ENCODE measurements at regions not wholly inside any gene's neighbourhood (a gene's known extent, or its start where the extent isn't known, plus 50 kb on each side); places are given as distances from the start of the nearest gene placed in this dataset.
"Not testable (repeated sequence)": the region's sequence is repeated elsewhere in the genome, so short reads cannot be mapped to it uniquely, and the experiment has no call there.

GRCh38 chr2:6163932-6164331, 471.7 kb downstream of the SOX11 start:
- H3K4me3 Mint-ChIP-seq = no peak overlapping the region
- CTCF ChIA-PET = no interaction called here

DNA sequence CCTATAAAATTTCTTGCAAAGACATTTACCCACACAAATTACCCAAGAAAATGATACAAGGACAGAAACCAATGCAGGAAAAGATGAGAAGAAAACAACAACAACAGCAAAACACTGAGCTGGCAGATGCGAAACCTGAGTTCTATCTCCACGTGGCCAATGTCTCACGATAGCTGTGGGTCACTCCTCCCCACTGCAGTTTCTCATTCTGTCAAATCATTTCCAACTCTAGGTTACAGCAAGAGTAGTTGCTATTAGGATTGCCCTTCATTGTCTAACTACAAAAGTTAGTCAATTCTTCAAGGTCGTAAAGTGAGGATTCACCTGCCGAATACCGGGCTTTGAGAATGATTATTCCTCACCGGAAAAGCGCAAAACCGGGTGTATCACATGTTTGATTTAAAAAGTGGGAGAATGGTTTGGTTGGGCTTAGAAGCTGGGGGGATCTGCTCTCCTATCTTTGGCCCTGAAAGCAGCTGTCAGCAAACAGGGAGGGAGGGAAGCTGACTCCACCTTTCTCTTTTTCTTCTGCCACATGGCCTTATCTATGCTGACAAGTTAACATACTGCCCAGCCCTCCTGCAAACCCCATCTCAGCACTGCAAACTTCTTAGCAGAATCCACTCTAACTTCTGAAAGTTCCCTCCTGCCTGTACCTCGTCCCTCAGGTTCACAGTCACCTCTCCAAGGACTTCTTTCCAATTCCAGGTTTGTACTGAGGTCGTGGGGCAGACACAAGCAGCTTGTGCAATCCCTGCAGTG, 473.0 kb downstream of the SOX11 start:
- Mint-ChIP-seq H3K27me3 (no peaks in the 10 kb centered on the region), H3K4me3 (no peak overlapping the region), H3K27ac (no peak overlapping the region), H3K36me3 (no peaks in the 10 kb centered on the region), H3K9me3 (ENCODE audit: low read depth) (peaks cover 2% of the 10 kb centered on the region), H3K4me1 (no peaks in the 10 kb centered on the region)
- no peak for DNase-seq
- CTCF ChIA-PET = interaction anchor here (1.1 kb wide), 1 partner anchor 608 kb away, joined by 3 read pairs; no protein-coding TSS in a partner anchor
- no peak for ATAC-seq

More at GRCh38 chr2:6163932-6164331, 471.7 kb downstream of the SOX11 start:
- H3K4me1 Mint-ChIP-seq = no peaks in the 10 kb centered on the region
- no peak for DNase-seq
- no peaks in the 10 kb centered on the region for H3K36me3 Mint-ChIP-seq
- no peaks in the 10 kb centered on the region for H3K27me3 Mint-ChIP-seq
- ATAC-seq = no peak
- H3K9me3 Mint-ChIP-seq (ENCODE audit: low read depth) = peaks cover 2% of the 10 kb centered on the region
- H3K27ac Mint-ChIP-seq = no peak overlapping the region

GRCh38 chr2:6167592-6168138, 475.5 kb downstream of the SOX11 start:
- CTCF ChIA-PET = no interaction called here
- no peak for DNase-seq
- no peaks in the 10 kb centered on the region for H3K36me3 Mint-ChIP-seq
- H3K4me1 Mint-ChIP-seq = no peaks in the 10 kb centered on the region
- ATAC-seq = no peak
- no peak overlapping the region for H3K4me3 Mint-ChIP-seq
- peaks cover 2% of the 10 kb centered on the region for H3K9me3 Mint-ChIP-seq (ENCODE audit: low read depth)
- no peaks in the 10 kb centered on the region for H3K27me3 Mint-ChIP-seq
- H3K27ac Mint-ChIP-seq = no peak overlapping the region

DNA sequence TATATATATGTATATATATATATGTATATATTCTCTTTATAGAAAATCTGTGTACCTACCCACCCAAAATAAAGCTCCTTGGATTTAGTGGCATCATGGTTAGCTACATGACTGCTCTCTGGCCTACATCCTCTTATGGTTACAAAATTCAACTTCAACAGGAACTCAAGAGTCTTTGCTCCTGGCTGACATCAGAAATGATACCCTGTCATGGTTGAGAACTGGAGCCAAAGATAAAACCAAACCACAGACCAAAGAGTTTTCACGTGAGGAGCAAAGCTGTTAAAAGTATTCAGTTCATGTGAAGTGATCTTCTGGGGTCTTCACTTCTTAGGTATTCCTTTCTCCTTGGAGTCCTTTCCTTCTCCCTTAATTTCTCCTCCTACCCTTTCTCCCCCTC, 476.3 kb downstream of the SOX11 start:
- H3K9me3 Mint-ChIP-seq (ENCODE audit: low read depth) = peaks cover 2% of the 10 kb centered on the region
- no peaks in the 10 kb centered on the region for H3K36me3 Mint-ChIP-seq
- H3K27ac Mint-ChIP-seq = no peak overlapping the region
- no peaks in the 10 kb centered on the region for H3K27me3 Mint-ChIP-seq
- H3K4me1 Mint-ChIP-seq = no peaks in the 10 kb centered on the region
- DNase-seq (no peak), ATAC-seq (no peak)
- no peak overlapping the region for H3K4me3 Mint-ChIP-seq
- CTCF ChIA-PET = no interaction called here

- H3K4me1 Mint-ChIP-seq = no peaks in the 10 kb centered on the region
- ATAC-seq = no peak
- CTCF ChIA-PET = no interaction called here
- DNase-seq = no peak
- H3K27ac Mint-ChIP-seq = no peak overlapping the region
- no peak overlapping the region for H3K4me3 Mint-ChIP-seq
- H3K27me3 Mint-ChIP-seq = no peaks in the 10 kb centered on the region
- H3K9me3 Mint-ChIP-seq (ENCODE audit: low read depth) = no peaks in the 10 kb centered on the region
- H3K36me3 Mint-ChIP-seq = no peaks in the 10 kb centered on the region
Measured at GRCh38 chr2:6171294-6171693, 479.1 kb downstream of the SOX11 start.

DNA sequence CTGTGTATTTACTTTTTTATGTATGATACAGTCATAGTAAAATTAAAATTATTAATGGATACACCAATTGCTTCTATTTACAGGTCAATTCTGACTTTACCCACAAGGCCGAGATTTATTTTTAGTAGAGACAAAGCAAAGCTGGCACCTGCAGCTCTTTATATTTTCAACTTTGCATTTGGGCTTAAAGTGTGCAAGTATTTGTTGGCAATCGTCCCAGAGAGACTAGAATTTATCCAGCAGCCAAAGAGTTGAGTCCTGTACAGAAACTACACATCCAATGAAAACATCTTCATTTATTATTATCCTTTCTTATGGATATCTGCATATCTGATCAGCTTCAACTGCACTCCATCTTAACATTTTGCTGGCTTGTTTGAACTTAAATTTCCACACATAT, 485.6 kb downstream of the SOX11 start:
- H3K27me3 Mint-ChIP-seq = no peaks in the 10 kb centered on the region

GRCh38 chr2:6181525-6181924, 489.3 kb downstream of the SOX11 start:
- no peak for ATAC-seq
- Mint-ChIP-seq H3K27ac (no peak overlapping the region), H3K4me1 (no peaks in the 10 kb centered on the region)

More for the DNA sequence above, 485.6 kb downstream of the SOX11 start:
- DNase-seq (no peak), ATAC-seq (no peak)
- no peak overlapping the region for H3K4me3 Mint-ChIP-seq
- CTCF ChIA-PET = no interaction called here
- H3K9me3 Mint-ChIP-seq (ENCODE audit: low read depth) = peaks cover 4% of the 10 kb centered on the region
- H3K4me1 Mint-ChIP-seq = no peaks in the 10 kb centered on the region
- H3K36me3 Mint-ChIP-seq = no peaks in the 10 kb centered on the region
- H3K27ac Mint-ChIP-seq = no peak overlapping the region

DNA sequence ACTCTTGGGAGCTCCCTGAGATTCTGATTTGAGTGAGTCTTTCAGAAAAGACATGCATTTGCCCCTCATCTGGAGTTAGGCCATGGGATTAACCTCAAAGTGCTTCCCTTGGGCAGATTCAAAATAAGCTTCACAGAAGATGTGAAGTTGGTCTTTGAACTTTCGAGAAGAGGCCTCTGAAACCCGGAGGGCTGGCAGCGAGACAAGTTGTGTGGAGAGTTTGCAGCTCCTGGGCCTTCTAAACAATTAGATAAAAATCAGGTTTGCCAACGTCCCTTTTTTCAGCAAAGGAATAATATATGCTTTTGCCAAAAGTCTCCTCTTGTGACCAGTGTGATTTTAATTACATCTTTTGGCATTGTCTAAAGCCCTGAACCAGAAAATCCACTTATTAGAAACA, 489.7 kb downstream of the SOX11 start:
- no peak for ATAC-seq
- Mint-ChIP-seq H3K27me3 (no peaks in the 10 kb centered on the region), H3K27ac (no peak overlapping the region), H3K4me3 (no peak overlapping the region), H3K36me3 (no peaks in the 10 kb centered on the region), H3K4me1 (no peaks in the 10 kb centered on the region), H3K9me3 (ENCODE audit: low read depth) (peaks cover 4% of the 10 kb centered on the region)
- CTCF ChIA-PET = no interaction called here
- DNase-seq = no peak

More at GRCh38 chr2:6181525-6181924, 489.3 kb downstream of the SOX11 start:
- no peaks in the 10 kb centered on the region for H3K27me3 Mint-ChIP-seq
- no peak for DNase-seq
- H3K4me3 Mint-ChIP-seq = no peak overlapping the region
- CTCF ChIA-PET = no interaction called here
- H3K9me3 Mint-ChIP-seq (ENCODE audit: low read depth) = peaks cover 4% of the 10 kb centered on the region
- no peaks in the 10 kb centered on the region for H3K36me3 Mint-ChIP-seq

DNA sequence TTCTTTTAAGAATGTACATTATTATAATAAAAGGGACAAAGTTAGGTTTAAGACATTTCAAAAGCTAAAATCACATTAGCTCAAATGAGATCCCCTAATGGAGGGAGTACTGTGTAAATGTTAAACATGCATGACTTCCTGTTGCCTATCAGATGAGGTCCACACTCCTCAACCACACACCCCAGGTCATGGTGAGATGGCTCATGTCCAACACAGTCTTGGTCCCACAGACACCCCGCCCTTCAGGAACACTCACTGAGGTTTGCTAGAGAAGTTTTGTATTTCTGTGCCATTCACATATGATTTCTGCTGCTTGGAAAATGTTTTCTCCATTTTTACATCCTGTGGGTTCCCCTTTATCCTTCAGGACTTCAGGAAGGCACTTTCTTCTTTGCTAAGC, 491.0 kb downstream of the SOX11 start:
- Mint-ChIP-seq H3K4me3 (no peak overlapping the region), H3K27me3 (no peaks in the 10 kb centered on the region), H3K27ac (no peak overlapping the region), H3K4me1 (no peaks in the 10 kb centered on the region), H3K9me3 (ENCODE audit: low read depth) (peaks cover 4% of the 10 kb centered on the region), H3K36me3 (no peaks in the 10 kb centered on the region)
- CTCF ChIA-PET = no interaction called here
- ATAC-seq = no peak
- no peak for DNase-seq

DNA sequence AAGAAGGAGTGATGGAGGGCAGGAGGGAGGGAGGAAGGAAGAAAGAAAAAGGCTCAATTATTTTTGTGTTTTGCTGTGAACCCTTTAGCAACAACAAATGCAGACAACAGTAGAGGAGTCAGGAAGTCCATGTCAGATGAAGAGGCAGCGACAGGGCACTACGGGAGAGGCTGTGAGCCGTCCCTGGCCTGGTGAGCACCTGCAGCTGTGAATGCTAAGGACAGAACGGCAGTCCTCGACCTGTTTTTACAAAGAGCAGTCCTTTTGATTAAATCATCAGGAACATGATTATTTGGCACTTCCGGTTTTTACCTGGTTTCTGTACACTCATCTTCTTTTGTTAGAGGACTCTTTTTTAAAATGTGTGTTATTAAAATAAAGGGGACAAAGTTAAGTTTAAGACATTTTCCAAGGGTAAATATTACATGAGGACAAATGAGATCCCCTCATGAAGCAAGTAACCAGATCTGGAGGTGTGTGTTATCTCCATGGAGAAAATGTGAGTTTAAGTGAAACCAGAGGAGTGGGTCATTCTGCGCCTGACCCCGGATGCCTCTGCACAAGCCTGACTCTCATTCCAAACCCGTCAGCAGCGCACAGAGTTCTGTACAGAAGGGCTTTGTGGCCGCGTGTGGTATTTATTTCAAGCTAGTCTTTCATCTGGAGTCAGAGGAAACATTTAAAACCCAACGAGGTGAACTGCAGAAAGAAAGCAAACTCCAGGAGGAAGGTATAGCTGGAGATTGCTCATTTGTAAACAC, 492.5 kb downstream of the SOX11 start:
- Mint-ChIP-seq H3K36me3 (no peaks in the 10 kb centered on the region), H3K4me3 (no peak overlapping the region), H3K4me1 (no peaks in the 10 kb centered on the region), H3K27ac (no peak overlapping the region), H3K9me3 (ENCODE audit: low read depth) (peaks cover 4% of the 10 kb centered on the region), H3K27me3 (no peaks in the 10 kb centered on the region)
- CTCF ChIA-PET = no interaction called here
- ATAC-seq = no peak
- no peak for DNase-seq

DNA sequence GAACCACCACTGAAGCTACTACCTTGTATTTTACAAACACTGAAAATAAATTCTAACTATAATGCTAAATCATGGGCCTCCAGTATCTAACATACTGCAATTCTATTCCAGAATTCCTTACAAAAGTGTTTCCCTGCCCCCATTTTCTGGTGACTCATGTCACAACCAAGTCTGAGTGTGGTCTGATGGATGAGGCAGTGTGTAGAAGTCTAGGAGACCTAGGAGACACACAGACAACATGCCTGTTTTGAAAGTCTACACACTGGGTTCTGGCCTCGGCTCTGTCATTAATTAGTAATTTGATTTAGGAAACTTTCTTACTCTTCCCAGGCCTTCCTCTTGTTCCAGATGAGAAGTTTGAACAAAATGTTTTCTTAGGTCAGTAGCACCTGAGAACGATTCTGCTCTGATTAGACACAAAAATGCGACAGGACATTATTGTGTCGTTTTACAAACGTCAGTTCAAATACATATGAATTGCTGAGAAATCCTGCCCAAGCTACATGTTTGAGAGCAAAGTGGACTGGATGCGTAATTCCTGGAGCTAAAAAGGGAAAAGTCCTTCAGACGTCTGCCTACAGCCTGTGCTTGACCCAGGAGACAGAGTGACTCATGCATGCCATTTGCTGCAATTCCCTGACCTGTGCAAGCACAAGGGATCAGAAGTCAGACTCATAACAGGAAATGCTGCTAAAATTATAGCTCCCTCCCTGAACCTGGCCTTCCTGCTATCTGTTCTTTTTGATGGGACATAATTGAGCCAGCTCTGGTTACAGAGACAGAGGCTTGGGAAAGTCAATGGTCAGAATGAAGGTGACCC, 494.4 kb downstream of the SOX11 start:
- H3K9me3 Mint-ChIP-seq (ENCODE audit: low read depth) = no peaks in the 10 kb centered on the region
- no peaks in the 10 kb centered on the region for H3K27me3 Mint-ChIP-seq
- H3K4me1 Mint-ChIP-seq = no peaks in the 10 kb centered on the region
- no peak overlapping the region for H3K27ac Mint-ChIP-seq
- DNase-seq (no peak), ATAC-seq (no peak)
- no peaks in the 10 kb centered on the region for H3K36me3 Mint-ChIP-seq
- CTCF ChIA-PET = no interaction called here
- H3K4me3 Mint-ChIP-seq = no peak overlapping the region

DNA sequence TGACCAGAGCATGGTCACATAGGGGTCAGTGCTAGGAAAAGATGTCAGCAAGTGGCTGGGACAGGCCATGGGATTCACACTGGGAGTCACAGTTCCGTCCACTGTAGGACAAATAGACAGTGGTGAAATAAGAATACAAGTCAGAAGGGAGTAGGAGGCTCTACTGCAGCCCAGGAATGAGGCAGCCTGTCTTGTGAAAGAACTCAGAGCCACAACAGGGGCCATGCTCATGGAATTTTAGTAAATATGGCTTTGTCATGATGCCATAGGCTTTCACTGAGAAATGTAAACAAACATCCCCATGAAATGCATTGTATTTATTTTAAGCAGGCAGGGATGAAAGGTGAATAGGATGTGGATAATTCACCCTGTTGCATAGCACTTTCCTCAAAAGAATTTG, 504.3 kb downstream of the SOX11 start:
- Mint-ChIP-seq H3K9me3 (ENCODE audit: low read depth) (peaks cover 3% of the 10 kb centered on the region), H3K36me3 (no peaks in the 10 kb centered on the region), H3K27me3 (no peaks in the 10 kb centered on the region), H3K4me1 (no peaks in the 10 kb centered on the region), H3K4me3 (no peak overlapping the region), H3K27ac (no peak overlapping the region)
- CTCF ChIA-PET = no interaction called here
- ATAC-seq (no peak), DNase-seq (no peak)

- DNase-seq; H3K36me3 Mint-ChIP-seq; H3K27me3 Mint-ChIP-seq; H3K27ac Mint-ChIP-seq; H3K4me3 Mint-ChIP-seq; ATAC-seq; H3K9me3 Mint-ChIP-seq (ENCODE audit: low read depth); H3K4me1 Mint-ChIP-seq; CTCF ChIA-PET: not testable (repeated sequence)
Measured at GRCh38 chr2:6198370-6198919, 506.3 kb downstream of the SOX11 start.

Data from activated CD8-positive, alpha-beta memory T cell treated with anti-CD3 and anti-CD28 coated beads, Interleukin-2, amount 10 ng/mL, durations not matched to agents 7 days and 5 days (primary cell).